ENCODE measurements at regions not wholly inside any gene's neighbourhood (a gene's known extent, or its start where the extent isn't known, plus 50 kb on each side); places are given as distances from the start of the nearest gene placed in this dataset.
A peak's percentile ranks its signal among the peaks of the same experiment; 100 is the strongest.

DNA sequence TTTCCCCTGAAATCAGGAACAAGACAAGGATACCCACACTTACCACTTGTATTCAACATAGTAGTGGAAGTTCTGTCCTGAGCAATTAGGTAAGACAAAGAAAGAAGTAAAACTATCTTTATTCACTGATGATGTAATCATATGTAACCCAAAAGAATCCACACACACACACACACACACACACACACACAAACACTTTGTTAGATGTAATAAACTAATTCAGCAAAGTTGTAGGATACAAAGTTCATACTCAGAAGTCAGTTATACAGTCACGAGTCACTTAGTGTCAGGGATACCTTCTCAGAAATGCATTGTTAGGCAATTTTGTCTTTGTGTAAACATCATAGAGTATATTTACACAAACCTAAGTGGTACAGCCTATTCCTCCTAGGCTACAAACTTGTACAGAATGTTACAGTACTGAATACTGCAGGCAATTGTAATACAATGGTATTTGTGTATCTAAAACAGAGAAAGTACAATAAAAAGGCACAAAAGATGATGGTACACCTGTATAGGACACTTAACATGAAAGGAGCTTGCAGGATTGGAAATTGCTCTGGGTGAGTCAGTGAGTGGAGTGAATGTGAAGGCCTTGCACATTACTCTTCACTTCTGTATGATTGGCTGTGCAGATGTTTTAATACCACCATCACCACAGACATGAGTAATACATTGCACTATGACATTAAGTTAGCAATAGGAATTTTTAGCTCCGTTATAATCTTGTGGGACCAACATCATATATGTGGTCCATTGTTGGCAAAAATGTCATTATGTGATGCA is 370.1 kb downstream of the ZFHX3 start:
- H3K9me3 Mint-ChIP-seq (ENCODE audit: low read depth, unreplicated experiment) = peaks cover 4% of the 10 kb centered on the region
- intact Hi-C loops (cut with micrococcal nuclease; ENCODE audit: unreplicated experiment) = no loop called here
- no peak overlapping the region for H3K27ac Mint-ChIP-seq (ENCODE audit: unreplicated experiment)
- no peaks in the 10 kb centered on the region for H3K4me1 Mint-ChIP-seq (ENCODE audit: low read depth, unreplicated experiment)
- no peak overlapping the region for H3K4me3 Mint-ChIP-seq (ENCODE audit: low read depth, unreplicated experiment)
- H3K36me3 Mint-ChIP-seq (ENCODE audit: insufficient read depth, unreplicated experiment) = no peaks in the 10 kb centered on the region
- TF ChIP-seq, protein P1, sequence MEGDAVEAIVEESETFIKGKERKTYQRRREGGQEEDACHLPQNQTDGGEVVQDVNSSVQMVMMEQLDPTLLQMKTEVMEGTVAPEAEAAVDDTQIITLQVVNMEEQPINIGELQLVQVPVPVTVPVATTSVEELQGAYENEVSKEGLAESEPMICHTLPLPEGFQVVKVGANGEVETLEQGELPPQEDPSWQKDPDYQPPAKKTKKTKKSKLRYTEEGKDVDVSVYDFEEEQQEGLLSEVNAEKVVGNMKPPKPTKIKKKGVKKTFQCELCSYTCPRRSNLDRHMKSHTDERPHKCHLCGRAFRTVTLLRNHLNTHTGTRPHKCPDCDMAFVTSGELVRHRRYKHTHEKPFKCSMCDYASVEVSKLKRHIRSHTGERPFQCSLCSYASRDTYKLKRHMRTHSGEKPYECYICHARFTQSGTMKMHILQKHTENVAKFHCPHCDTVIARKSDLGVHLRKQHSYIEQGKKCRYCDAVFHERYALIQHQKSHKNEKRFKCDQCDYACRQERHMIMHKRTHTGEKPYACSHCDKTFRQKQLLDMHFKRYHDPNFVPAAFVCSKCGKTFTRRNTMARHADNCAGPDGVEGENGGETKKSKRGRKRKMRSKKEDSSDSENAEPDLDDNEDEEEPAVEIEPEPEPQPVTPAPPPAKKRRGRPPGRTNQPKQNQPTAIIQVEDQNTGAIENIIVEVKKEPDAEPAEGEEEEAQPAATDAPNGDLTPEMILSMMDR (IDR thresholded peaks at IDR 0.05; ENCODE audit: unreplicated experiment) = no peak
- H3K27me3 Mint-ChIP-seq (ENCODE audit: unreplicated experiment) = no peaks in the 10 kb centered on the region
- no TSS peak for BruUV-seq (replicated peaks)
- CTCF ChIA-PET = interaction anchor here (0.7 kb wide), 1 partner anchor 518 kb away, joined by 3 read pairs; no protein-coding TSS in a partner anchor
- DNase-seq = no peak

DNA sequence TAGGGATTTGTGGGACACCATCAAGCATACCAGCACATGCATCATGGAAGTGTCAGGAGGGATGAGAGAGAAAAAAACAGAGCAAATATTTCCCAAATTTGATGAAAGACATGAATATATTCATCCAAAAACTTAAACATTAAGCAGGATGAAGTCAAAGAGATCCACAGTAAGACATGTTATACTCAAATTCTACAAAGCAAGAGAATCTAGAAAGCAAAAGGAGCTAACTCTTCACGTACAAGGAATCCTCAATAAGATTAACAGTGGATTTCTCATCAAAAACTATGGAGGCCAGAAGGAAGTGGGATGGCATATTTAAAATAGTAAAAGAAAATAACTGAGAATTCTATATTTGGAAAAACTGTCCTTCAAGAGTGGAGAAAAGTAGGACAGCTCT is 374.8 kb downstream of the ZFHX3 start:
- H3K4me1 Mint-ChIP-seq (ENCODE audit: low read depth, unreplicated experiment) = no peaks in the 10 kb centered on the region
- H3K4me3 Mint-ChIP-seq (ENCODE audit: low read depth, unreplicated experiment) = no peak overlapping the region
- intact Hi-C loops (cut with micrococcal nuclease; ENCODE audit: unreplicated experiment) = no loop called here
- CTCF ChIA-PET = no interaction called here
- TF ChIP-seq, protein P1 (IDR thresholded peaks at IDR 0.05; ENCODE audit: unreplicated experiment) = no peak
- H3K27me3 Mint-ChIP-seq (ENCODE audit: unreplicated experiment) = no peaks in the 10 kb centered on the region
- no peak for DNase-seq
- H3K9me3 Mint-ChIP-seq (ENCODE audit: low read depth, unreplicated experiment) = peaks cover 7% of the 10 kb centered on the region
- no peak overlapping the region for H3K27ac Mint-ChIP-seq (ENCODE audit: unreplicated experiment)
- no TSS peak for BruUV-seq (replicated peaks)
- H3K36me3 Mint-ChIP-seq (ENCODE audit: insufficient read depth, unreplicated experiment) = no peaks in the 10 kb centered on the region

DNA sequence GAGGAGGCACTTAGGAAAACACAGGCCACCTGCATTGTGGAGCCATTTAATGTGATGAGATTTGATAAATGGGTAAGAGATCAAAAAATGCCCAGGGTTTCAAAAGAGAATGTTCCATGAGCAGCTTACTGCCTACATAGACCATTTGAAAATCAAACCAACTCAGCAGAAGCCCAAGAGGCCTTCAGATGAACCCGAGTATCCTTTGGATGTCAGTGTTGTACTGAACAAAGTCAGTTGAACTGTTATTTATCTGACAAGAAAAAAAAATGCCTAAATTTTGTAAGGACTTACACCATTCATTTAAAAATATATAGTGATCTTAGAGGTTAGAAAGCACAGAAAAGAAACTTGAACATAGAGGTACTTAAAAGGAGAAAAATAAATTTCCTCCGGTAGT is 381.7 kb downstream of the ZFHX3 start:
- CTCF ChIA-PET = no interaction called here
- H3K27ac Mint-ChIP-seq (ENCODE audit: unreplicated experiment) = no peak overlapping the region
- H3K4me1 Mint-ChIP-seq (ENCODE audit: low read depth, unreplicated experiment) = peaks cover 10% of the 10 kb centered on the region
- BruUV-seq (replicated peaks) = no TSS peak
- peaks cover 20% of the 10 kb centered on the region for H3K36me3 Mint-ChIP-seq (ENCODE audit: insufficient read depth, unreplicated experiment)
- TF ChIP-seq, protein P1 (IDR thresholded peaks at IDR 0.05; ENCODE audit: unreplicated experiment) = no peak
- intact Hi-C loops (cut with micrococcal nuclease; ENCODE audit: unreplicated experiment) = loop anchor here (10.0 kb wide), 2 partner anchors 299 to 389 kb away; no protein-coding TSS in a partner anchor
- no peaks in the 10 kb centered on the region for H3K27me3 Mint-ChIP-seq (ENCODE audit: unreplicated experiment)
- no peak overlapping the region for H3K4me3 Mint-ChIP-seq (ENCODE audit: low read depth, unreplicated experiment)
- DNase-seq = no peak
- H3K9me3 Mint-ChIP-seq (ENCODE audit: low read depth, unreplicated experiment) = no peaks in the 10 kb centered on the region

DNA sequence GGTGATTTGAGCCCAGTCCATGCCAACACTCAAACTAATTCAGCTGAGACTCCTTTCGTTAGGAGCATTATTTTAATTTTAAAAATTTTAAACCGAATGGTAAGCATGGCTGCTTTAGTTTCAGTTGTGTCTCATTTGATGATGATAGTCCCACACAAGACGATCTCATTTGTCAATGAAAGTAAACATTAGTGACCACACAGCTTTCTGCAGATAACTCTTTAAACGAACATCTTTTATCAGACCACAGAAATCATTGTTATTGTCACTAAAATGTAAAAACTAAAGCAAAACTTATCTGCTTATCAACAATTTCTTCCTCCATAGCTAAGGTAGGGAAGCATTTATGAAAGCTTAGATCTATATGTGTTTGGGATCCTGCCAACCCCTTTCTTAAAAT is 382.2 kb downstream of the ZFHX3 start:
- peaks cover 20% of the 10 kb centered on the region for H3K36me3 Mint-ChIP-seq (ENCODE audit: insufficient read depth, unreplicated experiment)
- TF ChIP-seq, protein P1 (IDR thresholded peaks at IDR 0.05; ENCODE audit: unreplicated experiment) = no peak
- CTCF ChIA-PET = no interaction called here
- BruUV-seq (replicated peaks) = no TSS peak
- H3K27ac Mint-ChIP-seq (ENCODE audit: unreplicated experiment) = peak overlapping the region; percentile 97
- no peaks in the 10 kb centered on the region for H3K9me3 Mint-ChIP-seq (ENCODE audit: low read depth, unreplicated experiment)
- H3K4me1 Mint-ChIP-seq (ENCODE audit: low read depth, unreplicated experiment) = peaks cover 10% of the 10 kb centered on the region
- intact Hi-C loops (cut with micrococcal nuclease; ENCODE audit: unreplicated experiment) = loop anchor here (10.0 kb wide), 2 partner anchors 299 to 389 kb away; no protein-coding TSS in a partner anchor
- no peaks in the 10 kb centered on the region for H3K27me3 Mint-ChIP-seq (ENCODE audit: unreplicated experiment)
- peak overlapping the region; percentile 99 for H3K4me3 Mint-ChIP-seq (ENCODE audit: low read depth, unreplicated experiment)
- DNase-seq = no peak
